HEK293 (cell line): ENCODE measurements at regions not wholly inside any gene's neighbourhood (a gene's known extent, or its start where the extent isn't known, plus 50 kb on each side); places are given as distances from the start of the nearest gene placed in this dataset.

ENCODE experiments used
- CTCF ChIP-seq: fragments of 450-650 bp; formaldehyde crosslinking; IDR thresholded peaks from 2 replicates; pipeline ENCODE4 v1.5.1; 2016; ENCODE audit warnings: missing biosample characterization, missing genetic modification characterization
- SCRT2 ChIP-seq: fragments of 450-650 bp; formaldehyde crosslinking; IDR thresholded peaks from 2 replicates; pipeline ENCODE4 v1.5.1; 2016; ENCODE audit warnings: missing biosample characterization, missing genetic modification characterization
- TCF7L2 ChIP-seq: IDR thresholded peaks from 2 replicates; pipeline ENCODE4 v1.6.1; 2011; ENCODE audit warnings: low read depth, mild to moderate bottlenecking, inconsistent platforms, low read length, moderate library complexity, borderline replicate concordance
- ZFP3 ChIP-seq: fragments of 450-650 bp; formaldehyde crosslinking; IDR thresholded peaks from 2 replicates; pipeline ENCODE4 v1.5.1; 2016; ENCODE audit warnings: low read depth, missing biosample characterization, missing genetic modification characterization
- ZNF114 ChIP-seq: fragments of 450-650 bp; formaldehyde crosslinking; IDR thresholded peaks from 2 replicates; pipeline ENCODE4 v1.5.0; 2017; ENCODE audit warnings: missing biosample characterization, missing genetic modification characterization
- ZNF274 ChIP-seq, 2 experiments: fragments of 200-500 bp in 1 of 2; fragments of 450-650 bp in 1 of 2; sonication (Bioruptor generic) in 1 of 2; formaldehyde crosslinking in 1 of 2; IDR thresholded peaks; 2 replicates each; pipeline versions ENCODE4 v1.5.1 to v1.6.1; 2014 to 2016; ENCODE audit warnings: borderline replicate concordance in 1 of 2, inconsistent platforms in 1 of 2, low read length in 1 of 2, missing biosample characterization in 1 of 2, missing genetic modification characterization in 1 of 2
- ZNF292 ChIP-seq: fragments of 450-650 bp; formaldehyde crosslinking; IDR thresholded peaks from 2 replicates; pipeline ENCODE4 v1.5.1; 2016; ENCODE audit warnings: low read depth, missing biosample characterization, missing genetic modification characterization, borderline replicate concordance
- ZNF48 ChIP-seq: fragments of 450-650 bp; formaldehyde crosslinking; IDR thresholded peaks from 2 replicates; pipeline ENCODE4 v1.5.1; 2016; ENCODE audit warnings: missing biosample characterization, missing genetic modification characterization
- ZNF544 ChIP-seq: fragments of 450-650 bp; formaldehyde crosslinking; IDR thresholded peaks from 2 replicates; pipeline ENCODE4 v1.5.0; 2017; ENCODE audit warnings: missing biosample characterization, missing genetic modification characterization
- ZNF624 ChIP-seq: fragments of 450-650 bp; formaldehyde crosslinking; IDR thresholded peaks from 2 replicates; pipeline ENCODE4 v1.5.1; 2017; ENCODE audit warnings: missing biosample characterization, missing genetic modification characterization
- TF ChIP-seq, protein P1 (sequence below): fragments of 450-650 bp; formaldehyde crosslinking; IDR thresholded peaks from 2 replicates; pipeline ENCODE4 v1.5.1; 2017; ENCODE audit warnings: missing biosample characterization, missing genetic modification characterization

DNA sequence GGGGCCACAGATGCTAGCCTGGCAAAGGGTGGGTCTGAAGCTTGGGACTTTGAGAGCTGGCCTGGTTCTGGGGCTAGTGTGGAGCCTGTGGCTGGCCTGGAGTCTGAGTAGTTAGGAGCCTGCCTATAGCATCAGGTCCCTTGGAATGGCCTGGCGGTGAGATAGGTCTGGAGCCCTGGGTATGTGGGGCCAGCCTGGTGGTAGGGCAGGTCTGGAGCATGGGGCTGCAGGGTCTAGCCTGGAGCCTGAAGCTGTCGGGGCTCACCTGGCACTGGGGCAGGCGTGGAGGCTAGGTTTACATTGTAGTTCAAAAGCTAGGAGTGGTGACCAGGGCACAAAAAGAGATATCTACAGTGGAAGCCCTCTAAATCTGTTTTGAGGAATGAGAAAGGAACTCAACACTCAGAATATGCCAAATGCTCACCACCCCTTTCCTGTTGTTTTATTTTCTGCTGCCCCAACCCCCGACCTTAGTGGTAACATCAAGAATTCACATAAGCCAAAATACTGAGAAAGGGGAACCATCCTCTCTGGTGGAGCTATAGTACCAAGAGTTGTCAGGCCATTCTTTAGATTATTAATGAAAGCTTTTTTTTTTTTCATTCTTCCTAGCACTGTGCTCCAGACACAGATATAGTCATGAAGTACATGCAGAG is 100.3 kb downstream of the TANC2 start:
- TF ChIP-seq ZNF292 (tag by site-specific recombination) (no peak), ZFP3 (tag by site-specific recombination) (no peak), ZNF274 (IDR thresholded peaks at IDR 0.05; ENCODE audit: low read length) (no peak), ZNF274 (tag by site-specific recombination; IDR thresholded peaks at IDR 0.05; ENCODE audit: borderline replicate concordance) (no peak), ZNF48 (tag by site-specific recombination) (no peak), CTCF (tag by site-specific recombination) (no peak), ZNF114 (tag by site-specific recombination) (no peak), ZNF544 (tag by site-specific recombination) (no peak), TCF7L2 (no peak), ZNF624 (tag by site-specific recombination) (no peak), SCRT2 (no peak)
- TF ChIP-seq, protein P1, sequence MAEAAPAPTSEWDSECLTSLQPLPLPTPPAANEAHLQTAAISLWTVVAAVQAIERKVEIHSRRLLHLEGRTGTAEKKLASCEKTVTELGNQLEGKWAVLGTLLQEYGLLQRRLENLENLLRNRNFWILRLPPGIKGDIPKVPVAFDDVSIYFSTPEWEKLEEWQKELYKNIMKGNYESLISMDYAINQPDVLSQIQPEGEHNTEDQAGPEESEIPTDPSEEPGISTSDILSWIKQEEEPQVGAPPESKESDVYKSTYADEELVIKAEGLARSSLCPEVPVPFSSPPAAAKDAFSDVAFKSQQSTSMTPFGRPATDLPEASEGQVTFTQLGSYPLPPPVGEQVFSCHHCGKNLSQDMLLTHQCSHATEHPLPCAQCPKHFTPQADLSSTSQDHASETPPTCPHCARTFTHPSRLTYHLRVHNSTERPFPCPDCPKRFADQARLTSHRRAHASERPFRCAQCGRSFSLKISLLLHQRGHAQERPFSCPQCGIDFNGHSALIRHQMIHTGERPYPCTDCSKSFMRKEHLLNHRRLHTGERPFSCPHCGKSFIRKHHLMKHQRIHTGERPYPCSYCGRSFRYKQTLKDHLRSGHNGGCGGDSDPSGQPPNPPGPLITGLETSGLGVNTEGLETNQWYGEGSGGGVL (tag by site-specific recombination) = no peak
